Kidney (tissue), 13 donors: ENCODE measurements at regions not wholly inside any gene's neighbourhood (a gene's known extent, or its start where the extent isn't known, plus 50 kb on each side); places are given as distances from the start of the nearest gene placed in this dataset.

Source experiments
- DNase-seq, 5 donors: peaks; one replicate each; pipeline ENCODE4 v3.0.0-alpha.2; 2013 to 2020
- FAIRE-seq: peaks from 2 replicates; lab custom pipeline; 2012; peaks lifted over from hg19 to GRCh38; lab: Jason Lieb, UNC
- H3K27ac ChIP-seq, 2 donors: one replicate each; pipeline ENCODE4 v1.7.0; 2013; ENCODE audit warnings: low read depth in 2 of 2, low read length in 2 of 2, inconsistent platforms in 1 of 2
- H3K27me3 ChIP-seq: one replicate; pipeline ENCODE4 v1.7.1; 2013; ENCODE audit warnings: low read length, inconsistent platforms; ENCODE audit not compliant: control insufficient read depth, insufficient read depth
- H3K36me3 ChIP-seq, 3 donors: one replicate each; pipeline versions ENCODE4 v1.7.0 to v1.7.1; 2013; ENCODE audit warnings: low read length in 3 of 3, control low read depth in 1 of 3, inconsistent platforms in 1 of 3; ENCODE audit not compliant: insufficient read depth in 3 of 3, control insufficient read depth in 2 of 3
- H3K4me1 ChIP-seq, 3 donors: one replicate each; pipeline versions ENCODE4 v1.7.0 to v1.7.1; 2013; ENCODE audit warnings: low read length in 3 of 3, inconsistent platforms in 1 of 3, low read depth in 1 of 3; ENCODE audit not compliant: control insufficient read depth in 2 of 3, insufficient read depth in 2 of 3
- H3K4me3 ChIP-seq, 3 donors: one replicate each; pipeline versions ENCODE4 v1.7.0 to v1.8.1; 2013; ENCODE audit warnings: low read length in 3 of 3, control low read depth in 1 of 3, inconsistent platforms in 1 of 3
- H3K9ac ChIP-seq, 3 donors: one replicate each; pipeline versions ENCODE4 v1.7.0 to v1.7.1; 2013; ENCODE audit warnings: low read length in 3 of 3, control low read depth in 1 of 3, inconsistent platforms in 1 of 3
- H3K9me3 ChIP-seq, 3 donors: one replicate each; pipeline versions ENCODE4 v1.7.0 to v1.7.1; 2013; ENCODE audit warnings: low read length in 3 of 3, control low read depth in 1 of 3, inconsistent platforms in 1 of 3; ENCODE audit not compliant: control insufficient read depth in 2 of 3, insufficient read depth in 1 of 3
- intact Hi-C: fragments of 100-400 bp; cut with DNase I; formaldehyde crosslinking; loops from one replicate; pipeline ENCODE4 v1.11.1; 2022
- TF ChIP-seq, protein P1 (sequence below): IDR thresholded peaks from 3 replicates; pipeline ENCODE4 v1.5.1; 2012; ENCODE audit warnings: mild to moderate bottlenecking, moderate library complexity, borderline replicate concordance; ENCODE audit not compliant: insufficient read depth; ENCODE audit errors: extremely low read depth
- donor health status: control.
- donor health status: control.
- donor health status: control.
- donor health status: control.
- donor health status: control.
- donor health status: DM: yes; HTN: yes; CAD: no.
- donor health status: Normal renal cell carcinoma (clear cell type).

DNA sequence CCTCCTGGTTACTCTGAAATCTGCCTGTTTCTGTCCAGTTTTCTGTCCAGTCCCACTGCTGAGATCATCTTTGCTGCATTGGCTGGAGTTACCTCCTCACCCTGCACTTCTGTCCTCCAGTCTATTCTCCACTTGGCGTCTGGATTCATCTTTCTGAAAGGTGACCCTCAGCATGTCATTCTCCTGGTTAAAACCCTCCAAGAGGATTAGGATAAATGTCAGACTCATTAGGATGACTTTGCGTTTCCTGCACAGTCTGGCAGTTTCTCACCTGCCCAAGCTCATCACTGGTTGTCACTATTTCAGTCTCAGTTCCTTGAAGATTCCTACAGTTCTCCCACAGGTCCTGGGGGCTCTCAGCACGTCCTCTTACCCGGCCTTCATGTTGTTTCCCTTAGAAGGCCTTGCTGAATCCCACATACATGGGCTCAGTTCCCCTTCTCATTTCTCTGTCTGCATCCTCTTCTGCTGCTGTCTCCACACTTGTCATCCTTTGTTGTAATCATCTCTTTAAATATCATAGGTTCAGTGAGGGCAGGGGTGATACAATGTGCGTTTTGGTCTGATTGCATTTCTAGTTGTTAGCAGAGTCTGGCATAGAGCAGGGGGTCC lies 374.8 kb downstream of the QKI start:
- H3K4me1 ChIP-seq: no peaks in the 10 kb centered on the region
- H3K27me3 ChIP-seq: no peaks in the 10 kb centered on the region
- H3K4me3 ChIP-seq: no peak overlapping the region
- DNase-seq (no peak), FAIRE-seq (no peak)
- no peaks in the 10 kb centered on the region for H3K9me3 ChIP-seq
- H3K9ac ChIP-seq: no peak overlapping the region
- intact Hi-C loops: no loop called here
- H3K36me3 ChIP-seq: no peaks in the 10 kb centered on the region
- TF ChIP-seq, protein P1, sequence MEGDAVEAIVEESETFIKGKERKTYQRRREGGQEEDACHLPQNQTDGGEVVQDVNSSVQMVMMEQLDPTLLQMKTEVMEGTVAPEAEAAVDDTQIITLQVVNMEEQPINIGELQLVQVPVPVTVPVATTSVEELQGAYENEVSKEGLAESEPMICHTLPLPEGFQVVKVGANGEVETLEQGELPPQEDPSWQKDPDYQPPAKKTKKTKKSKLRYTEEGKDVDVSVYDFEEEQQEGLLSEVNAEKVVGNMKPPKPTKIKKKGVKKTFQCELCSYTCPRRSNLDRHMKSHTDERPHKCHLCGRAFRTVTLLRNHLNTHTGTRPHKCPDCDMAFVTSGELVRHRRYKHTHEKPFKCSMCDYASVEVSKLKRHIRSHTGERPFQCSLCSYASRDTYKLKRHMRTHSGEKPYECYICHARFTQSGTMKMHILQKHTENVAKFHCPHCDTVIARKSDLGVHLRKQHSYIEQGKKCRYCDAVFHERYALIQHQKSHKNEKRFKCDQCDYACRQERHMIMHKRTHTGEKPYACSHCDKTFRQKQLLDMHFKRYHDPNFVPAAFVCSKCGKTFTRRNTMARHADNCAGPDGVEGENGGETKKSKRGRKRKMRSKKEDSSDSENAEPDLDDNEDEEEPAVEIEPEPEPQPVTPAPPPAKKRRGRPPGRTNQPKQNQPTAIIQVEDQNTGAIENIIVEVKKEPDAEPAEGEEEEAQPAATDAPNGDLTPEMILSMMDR: no peak
- no peak overlapping the region for H3K27ac ChIP-seq

DNA sequence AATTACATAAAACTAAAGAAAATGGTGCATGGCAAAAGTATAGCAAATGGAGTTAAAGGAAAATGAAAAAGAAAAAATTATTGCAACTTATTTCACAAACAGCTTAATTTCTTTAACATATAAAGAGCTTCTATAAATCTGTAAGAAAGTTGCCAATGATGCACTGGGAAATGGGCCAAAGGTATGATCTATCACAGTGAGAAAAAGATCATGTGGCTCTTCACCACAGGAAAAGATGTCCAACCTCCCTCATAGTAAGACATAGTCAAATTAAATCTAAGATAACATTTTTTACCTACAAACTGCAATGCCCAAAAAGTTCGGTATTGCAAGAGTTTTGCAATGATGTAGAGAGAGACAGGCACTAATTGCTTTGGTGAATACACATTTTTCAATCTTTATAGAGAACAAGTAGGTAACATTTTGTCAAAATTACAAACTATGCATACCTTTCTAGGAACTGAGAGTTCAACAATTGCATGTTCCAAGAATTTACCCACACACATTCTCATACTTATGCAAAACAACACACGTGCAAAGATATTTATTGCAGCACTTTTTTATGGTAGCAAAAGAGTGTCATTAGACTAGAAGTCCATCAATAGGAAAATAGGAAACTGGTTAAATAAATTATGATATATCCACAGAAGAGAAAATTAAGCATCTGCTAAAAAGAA lies 372.6 kb downstream of the QKI start:
- H3K27ac ChIP-seq: no peak overlapping the region
- intact Hi-C loops: no loop called here
- H3K27me3 ChIP-seq: no peaks in the 10 kb centered on the region
- DNase-seq (no peak), FAIRE-seq (no peak)
- H3K4me3 ChIP-seq: no peak overlapping the region
- no peaks in the 10 kb centered on the region for H3K4me1 ChIP-seq
- no peaks in the 10 kb centered on the region for H3K36me3 ChIP-seq
- H3K9ac ChIP-seq: no peak overlapping the region
- H3K9me3 ChIP-seq: no peaks in the 10 kb centered on the region
- TF ChIP-seq, protein P1: no peak

DNA sequence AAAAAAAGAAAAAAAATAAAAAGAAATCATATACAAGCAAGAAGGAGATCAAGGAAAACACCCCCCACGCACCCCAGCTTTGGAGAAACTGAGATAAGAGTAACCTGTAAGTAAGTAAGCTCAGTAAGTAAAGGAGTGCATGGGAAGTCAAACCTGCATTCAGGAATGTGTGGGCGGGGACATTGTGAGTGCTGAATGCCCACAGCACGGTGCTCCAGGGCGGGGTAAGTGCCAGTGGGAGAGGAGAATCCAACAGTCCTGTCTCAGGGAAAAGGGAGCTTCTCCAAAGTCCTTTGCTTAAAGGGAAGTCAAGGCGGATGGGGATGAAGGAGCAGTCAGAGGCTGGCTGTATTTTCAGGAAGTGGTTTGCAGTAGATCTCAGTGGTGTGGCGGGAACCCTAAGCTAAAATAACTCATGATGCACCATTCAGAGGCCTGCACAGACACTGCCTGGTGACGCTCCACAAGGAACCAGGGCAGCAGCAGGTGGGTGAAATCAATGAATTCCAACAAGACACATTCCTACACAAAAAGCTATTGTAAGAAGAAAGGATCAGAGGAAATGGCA lies 368.0 kb downstream of the QKI start:
- Histone ChIP-seq H3K4me1 (no peaks in the 10 kb centered on the region), H3K9ac (no peak overlapping the region), H3K4me3 (no peak overlapping the region), H3K36me3 (no peaks in the 10 kb centered on the region), H3K27me3 (no peaks in the 10 kb centered on the region), H3K9me3 (no peaks in the 10 kb centered on the region), H3K27ac (no peak overlapping the region)
- DNase-seq: peak in 2 of 5 donors; percentile 14 to 15
- TF ChIP-seq, protein P1: no peak
- intact Hi-C loops: no loop called here
- no peak for FAIRE-seq
